Fibroblast of lung (primary cell): ENCODE measurements at regions not wholly inside any gene's neighbourhood (a gene's known extent, or its start where the extent isn't known, plus 50 kb on each side); places are given as distances from the start of the nearest gene placed in this dataset.

Experiments
- EZH2 ChIP-seq: IDR thresholded peaks from 2 replicates; pipeline ENCODE4 v1.5.1; 2012; ENCODE audit warnings: low read length, control low read depth, mild to moderate bottlenecking; ENCODE audit errors: missing control alignments
- TF ChIP-seq, protein P1 (sequence below), 2 donors: IDR thresholded peaks in 1 of 2; conservative IDR thresholded peaks in 1 of 2; 1 replicate in 1 of 2; 2 replicates in 1 of 2; pipeline ENCODE4 v1.5.1; 2011 to 2012; ENCODE audit warnings: low read length in 2 of 2, control low read depth in 1 of 2, inconsistent platforms in 1 of 2, low read depth in 1 of 2, mild to moderate bottlenecking in 1 of 2

DNA sequence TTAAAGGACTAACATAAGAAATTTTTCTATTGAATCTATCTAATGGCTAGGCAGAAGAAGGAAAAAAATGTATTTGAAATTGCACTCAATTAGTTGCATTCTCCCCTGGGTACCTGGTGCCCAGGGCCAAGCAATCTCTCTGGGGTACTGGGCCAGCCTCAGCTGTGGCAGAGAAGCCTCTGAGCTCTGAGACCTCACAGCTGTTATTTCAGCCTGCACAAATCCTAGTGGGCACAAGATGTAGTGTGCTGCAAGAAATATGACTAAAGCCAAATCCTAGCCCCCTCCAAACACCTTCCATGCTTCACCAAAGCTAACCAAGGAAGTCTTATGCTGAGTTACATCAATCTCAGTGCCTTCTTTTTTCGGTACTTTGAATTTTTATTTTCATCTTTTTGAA, 478.4 kb downstream of the STK39 start:
- TF ChIP-seq, protein P1, sequence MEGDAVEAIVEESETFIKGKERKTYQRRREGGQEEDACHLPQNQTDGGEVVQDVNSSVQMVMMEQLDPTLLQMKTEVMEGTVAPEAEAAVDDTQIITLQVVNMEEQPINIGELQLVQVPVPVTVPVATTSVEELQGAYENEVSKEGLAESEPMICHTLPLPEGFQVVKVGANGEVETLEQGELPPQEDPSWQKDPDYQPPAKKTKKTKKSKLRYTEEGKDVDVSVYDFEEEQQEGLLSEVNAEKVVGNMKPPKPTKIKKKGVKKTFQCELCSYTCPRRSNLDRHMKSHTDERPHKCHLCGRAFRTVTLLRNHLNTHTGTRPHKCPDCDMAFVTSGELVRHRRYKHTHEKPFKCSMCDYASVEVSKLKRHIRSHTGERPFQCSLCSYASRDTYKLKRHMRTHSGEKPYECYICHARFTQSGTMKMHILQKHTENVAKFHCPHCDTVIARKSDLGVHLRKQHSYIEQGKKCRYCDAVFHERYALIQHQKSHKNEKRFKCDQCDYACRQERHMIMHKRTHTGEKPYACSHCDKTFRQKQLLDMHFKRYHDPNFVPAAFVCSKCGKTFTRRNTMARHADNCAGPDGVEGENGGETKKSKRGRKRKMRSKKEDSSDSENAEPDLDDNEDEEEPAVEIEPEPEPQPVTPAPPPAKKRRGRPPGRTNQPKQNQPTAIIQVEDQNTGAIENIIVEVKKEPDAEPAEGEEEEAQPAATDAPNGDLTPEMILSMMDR (conservative IDR thresholded peaks at IDR 0.05 in 1 of 2, IDR thresholded peaks at IDR 0.05 in 1 of 2; ENCODE audit: low read depth in 1 of 2, low read length in 2 of 2) = no peak
- TF ChIP-seq EZH2 = no peak
